ENCODE measurements at regions not wholly inside any gene's neighbourhood (a gene's known extent, or its start where the extent isn't known, plus 50 kb on each side); places are given as distances from the start of the nearest gene placed in this dataset.
"Not testable (repeated sequence)": the region's sequence is repeated elsewhere in the genome, so short reads cannot be mapped to it uniquely, and the experiment has no call there.

GRCh38 chrX:66098162-66098561 lies 58.3 kb upstream of the VSIG4 start:
- Histone ChIP-seq H3K79me2 (ENCODE audit: control insufficient read depth, insufficient read depth, low read length) (no peaks in the 10 kb centered on the region), H3K4me3 (replicated peaks in 1 of 3; ENCODE audit: insufficient read depth in 1 of 3, low read depth in 1 of 3, low read length in 3 of 3) (no peak overlapping the region), H4K20me1 (replicated peaks; ENCODE audit: control insufficient read depth, extremely low read depth, insufficient read depth, low read length) (no peaks in the 10 kb centered on the region), H3K9me1 (replicated peaks; ENCODE audit: control insufficient read depth, extremely low read depth, insufficient read depth, low read length) (no peaks in the 10 kb centered on the region), H3K36me3 (ENCODE audit: control insufficient read depth in 2 of 2, extremely low read depth in 1 of 2, insufficient read depth in 2 of 2, low read length in 2 of 2) (no peaks in the 10 kb centered on the region), H3K4me2 (ENCODE audit: insufficient read depth, low read length) (no peak overlapping the region), H2AFZ (ENCODE audit: low read depth, low read length) (no peak overlapping the region), H3K27me3 (ENCODE audit: control insufficient read depth in 2 of 2, insufficient read depth in 2 of 2, low read length in 2 of 2) (no peaks in the 10 kb centered on the region), H3K9me3 (replicated peaks; ENCODE audit: control insufficient read depth, insufficient read depth, low read length) (no peaks in the 10 kb centered on the region), H3K9ac (replicated peaks; ENCODE audit: extremely low read depth, insufficient read depth, low read length) (no peak overlapping the region), H3K27ac (ENCODE audit: insufficient read depth, low read depth, low read length) (no peak overlapping the region), H3K4me1 (ENCODE audit: control insufficient read depth, extremely low read depth, insufficient read depth, low read length) (no peaks in the 10 kb centered on the region)
- intact Hi-C loops (cut with micrococcal nuclease) (no loop called here), dilution Hi-C loops (cut with MboI; ENCODE audit: extremely low pct_ligation_motif_present, low sequenced_read_pairs) (no loop called here)
- no peak for TF ChIP-seq MAX (IDR thresholded peaks at IDR 0.05; ENCODE audit: insufficient read depth, insufficient read length)
- no peak for TF ChIP-seq FOS (IDR thresholded peaks at IDR 0.05; ENCODE audit: borderline replicate concordance, insufficient read depth, low read length)
- no peak for TF ChIP-seq POLR2A (IDR thresholded peaks at IDR 0.05; ENCODE audit: low read depth, low read length)
- no peak for TF ChIP-seq JUN (IDR thresholded peaks at IDR 0.05; ENCODE audit: borderline replicate concordance, insufficient read depth, insufficient read length, low read depth)
- TF ChIP-seq EZH2 (IDR thresholded peaks at IDR 0.05; ENCODE audit: borderline replicate concordance, low read depth, low read length, severe bottlenecking): no peak
- no peak for TF ChIP-seq GATA2 (IDR thresholded peaks at IDR 0.05; ENCODE audit: insufficient read depth, insufficient read length, low read depth, low read length)
- TF ChIP-seq MYC (IDR thresholded peaks at IDR 0.05; ENCODE audit: low read depth, low read length): no peak
- TF ChIP-seq POLR2AphosphoS5 (IDR thresholded peaks at IDR 0.05; ENCODE audit: insufficient read depth, low read depth, low read length): no peak
- no peak for TF ChIP-seq CTCF (IDR thresholded peaks at IDR 0.05; ENCODE audit: extremely low read depth in 1 of 2, insufficient read depth in 1 of 2, low read depth in 1 of 2, low read length in 2 of 2)
- DNase-seq (ENCODE audit: low read depth, low spot score) (no peak), FAIRE-seq (no peak)
- BruUV-seq (replicated peaks): no TSS peak
- POLR2A ChIA-PET: no interaction called here
- CTCF ChIA-PET: no interaction called here

GRCh38 chrX:66096987-66097386 lies 57.1 kb upstream of the VSIG4 start:
- H3K4me2 ChIP-seq (ENCODE audit: insufficient read depth, low read length); intact Hi-C loops (cut with micrococcal nuclease); dilution Hi-C loops (cut with MboI; ENCODE audit: extremely low pct_ligation_motif_present, low sequenced_read_pairs); H3K4me1 ChIP-seq (ENCODE audit: control insufficient read depth, extremely low read depth, insufficient read depth, low read length); CTCF ChIA-PET; H3K27me3 ChIP-seq (ENCODE audit: control insufficient read depth in 2 of 2, insufficient read depth in 2 of 2, low read length in 2 of 2); H3K4me3 ChIP-seq (replicated peaks in 1 of 3; ENCODE audit: insufficient read depth in 1 of 3, low read depth in 1 of 3, low read length in 3 of 3); H3K9me3 ChIP-seq (replicated peaks; ENCODE audit: control insufficient read depth, insufficient read depth, low read length); FAIRE-seq; BruUV-seq (replicated peaks); H3K36me3 ChIP-seq (ENCODE audit: control insufficient read depth in 2 of 2, extremely low read depth in 1 of 2, insufficient read depth in 2 of 2, low read length in 2 of 2); H3K9me1 ChIP-seq (replicated peaks; ENCODE audit: control insufficient read depth, extremely low read depth, insufficient read depth, low read length); H3K27ac ChIP-seq (ENCODE audit: insufficient read depth, low read depth, low read length); DNase-seq (ENCODE audit: low read depth, low spot score); H3K79me2 ChIP-seq (ENCODE audit: control insufficient read depth, insufficient read depth, low read length); POLR2A ChIA-PET; H3K9ac ChIP-seq (replicated peaks; ENCODE audit: extremely low read depth, insufficient read depth, low read length); H4K20me1 ChIP-seq (replicated peaks; ENCODE audit: control insufficient read depth, extremely low read depth, insufficient read depth, low read length); H2AFZ ChIP-seq (ENCODE audit: low read depth, low read length): not testable (repeated sequence)

GRCh38 chrX:66090004-66090403 lies 50.1 kb upstream of the VSIG4 start:
- H3K4me2 ChIP-seq (ENCODE audit: insufficient read depth, low read length); H2AFZ ChIP-seq (ENCODE audit: low read depth, low read length); H3K79me2 ChIP-seq (ENCODE audit: control insufficient read depth, insufficient read depth, low read length); H4K20me1 ChIP-seq (replicated peaks; ENCODE audit: control insufficient read depth, extremely low read depth, insufficient read depth, low read length); H3K4me3 ChIP-seq (replicated peaks in 1 of 3; ENCODE audit: insufficient read depth in 1 of 3, low read depth in 1 of 3, low read length in 3 of 3); intact Hi-C loops (cut with micrococcal nuclease); H3K27me3 ChIP-seq (ENCODE audit: control insufficient read depth in 2 of 2, insufficient read depth in 2 of 2, low read length in 2 of 2); H3K9me1 ChIP-seq (replicated peaks; ENCODE audit: control insufficient read depth, extremely low read depth, insufficient read depth, low read length); BruUV-seq (replicated peaks); dilution Hi-C loops (cut with MboI; ENCODE audit: extremely low pct_ligation_motif_present, low sequenced_read_pairs); H3K9ac ChIP-seq (replicated peaks; ENCODE audit: extremely low read depth, insufficient read depth, low read length); H3K36me3 ChIP-seq (ENCODE audit: control insufficient read depth in 2 of 2, extremely low read depth in 1 of 2, insufficient read depth in 2 of 2, low read length in 2 of 2); DNase-seq (ENCODE audit: low read depth, low spot score); CTCF ChIA-PET; FAIRE-seq; H3K9me3 ChIP-seq (replicated peaks; ENCODE audit: control insufficient read depth, insufficient read depth, low read length); POLR2A ChIA-PET; H3K4me1 ChIP-seq (ENCODE audit: control insufficient read depth, extremely low read depth, insufficient read depth, low read length); H3K27ac ChIP-seq (ENCODE audit: insufficient read depth, low read depth, low read length): not testable (repeated sequence)

All from endothelial cell of umbilical vein (primary cell).